GM12874 (cell line): ENCODE measurements at regions not wholly inside any gene's neighbourhood (a gene's known extent, or its start where the extent isn't known, plus 50 kb on each side); places are given as distances from the start of the nearest gene placed in this dataset.

Source experiments
- TF ChIP-seq, protein P1 (sequence below): IDR thresholded peaks from 2 replicates; pipeline ENCODE4 v1.5.1; 2011; ENCODE audit warnings: low read depth, mild to moderate bottlenecking, control low read depth, low read length, moderate library complexity; ENCODE audit not compliant: insufficient read depth

GRCh38 chr4:108345862-108346817 lies 177.4 kb upstream of the LEF1 start:
- TF ChIP-seq, protein P1, sequence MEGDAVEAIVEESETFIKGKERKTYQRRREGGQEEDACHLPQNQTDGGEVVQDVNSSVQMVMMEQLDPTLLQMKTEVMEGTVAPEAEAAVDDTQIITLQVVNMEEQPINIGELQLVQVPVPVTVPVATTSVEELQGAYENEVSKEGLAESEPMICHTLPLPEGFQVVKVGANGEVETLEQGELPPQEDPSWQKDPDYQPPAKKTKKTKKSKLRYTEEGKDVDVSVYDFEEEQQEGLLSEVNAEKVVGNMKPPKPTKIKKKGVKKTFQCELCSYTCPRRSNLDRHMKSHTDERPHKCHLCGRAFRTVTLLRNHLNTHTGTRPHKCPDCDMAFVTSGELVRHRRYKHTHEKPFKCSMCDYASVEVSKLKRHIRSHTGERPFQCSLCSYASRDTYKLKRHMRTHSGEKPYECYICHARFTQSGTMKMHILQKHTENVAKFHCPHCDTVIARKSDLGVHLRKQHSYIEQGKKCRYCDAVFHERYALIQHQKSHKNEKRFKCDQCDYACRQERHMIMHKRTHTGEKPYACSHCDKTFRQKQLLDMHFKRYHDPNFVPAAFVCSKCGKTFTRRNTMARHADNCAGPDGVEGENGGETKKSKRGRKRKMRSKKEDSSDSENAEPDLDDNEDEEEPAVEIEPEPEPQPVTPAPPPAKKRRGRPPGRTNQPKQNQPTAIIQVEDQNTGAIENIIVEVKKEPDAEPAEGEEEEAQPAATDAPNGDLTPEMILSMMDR = no peak

DNA sequence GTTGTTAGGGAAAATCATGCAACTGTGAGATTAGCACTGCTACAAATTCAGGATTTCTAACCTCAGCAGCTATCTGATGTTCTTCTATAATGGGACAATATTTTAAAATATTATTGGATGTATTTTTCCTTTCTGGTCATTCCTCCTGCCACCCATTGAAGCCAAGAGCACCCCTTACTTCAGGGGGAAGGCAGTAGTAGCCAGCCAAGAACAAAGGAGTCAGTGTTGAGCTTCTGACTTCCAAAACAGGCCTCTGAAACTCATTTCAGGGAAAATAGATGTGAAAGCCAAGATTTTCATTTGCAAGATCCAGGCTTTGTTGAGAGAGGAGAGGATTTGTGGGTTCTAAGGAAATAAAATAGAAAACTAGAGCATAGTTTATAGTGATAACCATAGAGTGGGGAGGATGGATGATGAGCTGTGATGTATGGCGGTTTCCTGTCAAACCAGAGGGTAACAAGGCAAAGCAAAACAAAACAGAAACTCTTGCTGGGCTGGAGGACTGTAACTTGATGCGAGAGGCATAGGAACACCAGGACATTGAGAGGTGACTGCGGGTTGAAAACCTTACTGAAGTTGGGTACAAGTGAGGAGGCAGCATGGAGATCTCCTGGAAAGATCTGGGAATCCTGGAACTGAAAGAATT lies 173.7 kb upstream of the LEF1 start:
- TF ChIP-seq, protein P1 = no peak

DNA sequence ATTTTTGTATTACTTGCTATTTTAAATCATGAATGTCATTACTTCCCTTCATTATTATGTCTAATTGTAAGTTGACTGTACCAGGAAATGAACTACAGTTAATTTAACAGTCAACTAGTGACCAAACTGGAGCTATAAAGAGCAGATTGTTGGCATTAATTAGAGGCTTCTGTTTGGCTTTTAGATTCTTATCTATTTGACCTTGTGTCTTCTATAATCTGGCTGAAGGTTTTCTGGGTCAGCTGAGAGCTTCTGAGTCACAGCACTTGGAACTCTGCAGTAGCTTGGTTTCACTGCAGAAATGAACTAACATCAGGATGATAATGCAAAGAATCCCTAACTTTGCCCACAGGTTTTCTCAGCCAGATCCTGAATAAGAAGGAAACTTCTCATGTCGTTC lies 169.2 kb upstream of the LEF1 start:
- TF ChIP-seq, protein P1 = no peak

DNA sequence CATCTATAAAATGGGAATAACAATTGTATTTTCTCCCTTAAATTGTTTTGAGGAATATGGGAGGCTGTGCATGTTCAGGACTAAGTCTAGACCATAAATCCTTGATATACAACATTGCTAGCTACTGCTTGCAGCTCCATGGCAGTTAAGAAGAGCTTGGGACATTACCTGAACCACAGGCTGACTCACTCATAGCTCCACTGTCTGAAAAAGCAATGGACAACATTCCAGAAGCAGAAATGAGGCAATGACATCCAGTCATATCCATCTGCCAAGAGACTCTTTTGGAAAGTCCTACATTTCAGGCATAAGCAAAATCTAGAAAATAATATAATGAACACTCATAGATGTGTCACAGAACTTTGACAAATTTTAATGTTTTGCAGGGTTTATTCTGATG lies 167.3 kb upstream of the LEF1 start:
- TF ChIP-seq, protein P1 = no peak

DNA sequence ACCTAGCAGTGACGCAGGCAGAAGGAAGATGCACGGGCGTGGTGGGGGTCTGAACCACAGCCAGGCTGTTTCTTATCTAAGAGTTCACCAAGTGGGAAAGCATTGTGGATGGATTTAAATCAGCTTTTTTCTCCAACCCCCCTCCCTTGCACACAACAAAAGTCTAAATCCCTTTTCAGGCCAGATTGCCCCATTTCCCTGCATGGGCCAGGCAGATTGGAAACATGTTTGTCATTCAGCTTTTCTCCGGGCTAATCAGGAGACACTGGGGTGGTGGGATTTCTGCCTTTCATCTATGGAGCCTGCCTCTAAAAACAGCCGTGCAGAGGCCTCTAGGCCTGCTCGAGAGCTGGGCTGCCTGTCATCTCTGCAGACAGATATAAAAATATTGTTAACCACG lies 166.3 kb upstream of the LEF1 start:
- TF ChIP-seq, protein P1 = no peak

- TF ChIP-seq, protein P1 = no peak
Observed at GRCh38 chr4:108334031-108334430, 165.3 kb upstream of the LEF1 start.

DNA sequence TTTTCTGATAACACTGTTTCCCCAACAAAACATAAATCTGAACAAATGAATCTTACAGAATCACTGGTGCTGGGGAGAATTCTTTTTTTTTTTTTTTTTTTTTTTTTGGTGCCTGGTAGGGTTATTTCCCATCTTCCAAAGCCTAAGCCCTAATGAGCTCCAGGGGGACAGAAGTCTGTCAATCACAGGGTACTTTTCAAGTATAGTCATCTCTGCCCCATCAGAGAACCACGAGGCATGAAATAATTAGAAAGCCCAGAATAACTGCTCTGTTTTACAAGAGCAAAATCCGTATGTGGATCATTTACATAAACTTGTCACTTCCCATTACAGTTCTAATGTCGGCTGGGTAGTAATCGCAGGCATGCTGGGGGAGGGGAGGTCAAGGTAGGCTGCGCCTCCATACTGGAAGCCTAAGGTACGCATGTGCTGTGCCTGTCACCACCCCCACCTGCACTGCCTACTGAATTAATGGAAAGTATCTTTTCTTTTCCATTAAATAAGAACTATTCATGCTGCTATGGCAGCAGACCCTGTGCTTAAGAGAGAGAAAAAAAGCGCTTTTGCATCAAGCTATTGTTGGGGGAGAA lies 164.7 kb upstream of the LEF1 start:
- TF ChIP-seq, protein P1 = no peak
